Peyer's patch (tissue), 4 donors: ENCODE measurements at regions not wholly inside any gene's neighbourhood (a gene's known extent, or its start where the extent isn't known, plus 50 kb on each side); places are given as distances from the start of the nearest gene placed in this dataset.

Source experiments
- DNase-seq, 3 donors: peaks; one replicate each; pipeline ENCODE4 v3.0.0-alpha.2; 2017 to 2019
- H3K27ac ChIP-seq, 4 donors: fragments of 200-600 bp; sonication (generic); one replicate each; pipeline ENCODE4 v1.5.1; 2016 to 2019
- H3K27me3 ChIP-seq, 2 donors: fragments of 200-600 bp; sonication (generic); one replicate each; pipeline ENCODE4 v1.5.1; 2019
- H3K36me3 ChIP-seq, 3 donors: fragments of 200-600 bp; sonication (generic); one replicate each; pipeline ENCODE4 v1.5.1; 2016 to 2019
- H3K4me1 ChIP-seq, 4 donors: fragments of 200-600 bp; sonication (generic); one replicate each; pipeline ENCODE4 v1.5.1; 2016 to 2019
- H3K4me3 ChIP-seq, 4 donors: fragments of 200-600 bp; sonication (generic); 1 replicate in 3 of 4; 2 replicates in 1 of 4; pipeline ENCODE4 v1.5.1; 2016 to 2019; ENCODE audit warnings: mild to moderate bottlenecking in 1 of 4
- H3K9me3 ChIP-seq, 4 donors: fragments of 200-600 bp; sonication (generic); one replicate each; pipeline ENCODE4 v1.5.1; 2016 to 2019; ENCODE audit warnings: mild to moderate bottlenecking in 1 of 4
- CTCF ChIP-seq, 6 experiments: fragments of 450-650 bp in 4 of 6; fragments of 200-600 bp in 2 of 6; sonication (generic) in 1 of 6; IDR thresholded peaks; one replicate each; pipeline ENCODE4 v1.5.1; 2017 to 2019; ENCODE audit warnings: antibody characterized with exemption in 6 of 6, mild to moderate bottlenecking in 3 of 6, moderate library complexity in 1 of 6
- POLR2A ChIP-seq, 2 donors: fragments of 450-650 bp; IDR thresholded peaks; one replicate each; pipeline ENCODE4 v1.5.1; 2017; ENCODE audit warnings: antibody characterized with exemption in 2 of 2, mild to moderate bottlenecking in 2 of 2, moderate library complexity in 2 of 2

- no peak for DNase-seq
- Histone ChIP-seq H3K4me3 (no peak overlapping the region), H3K4me1 (no peaks in the 10 kb centered on the region), H3K9me3 (no peaks in the 10 kb centered on the region), H3K27ac (no peak overlapping the region), H3K27me3 (no peaks in the 10 kb centered on the region), H3K36me3 (no peaks in the 10 kb centered on the region)
- no peak for TF ChIP-seq CTCF (IDR thresholded peaks at IDR 0.05)
- TF ChIP-seq POLR2A (IDR thresholded peaks at IDR 0.05) = no peak
Measured at GRCh38 chr22:49136041-49136815, 691.4 kb downstream of the BRD1 start.

- Histone ChIP-seq H3K27ac (no peak overlapping the region), H3K36me3 (no peaks in the 10 kb centered on the region), H3K4me1 (no peaks in the 10 kb centered on the region), H3K9me3 (no peaks in the 10 kb centered on the region), H3K27me3 (no peaks in the 10 kb centered on the region), H3K4me3 (no peak overlapping the region)
- TF ChIP-seq POLR2A (IDR thresholded peaks at IDR 0.05) (no peak), CTCF (IDR thresholded peaks at IDR 0.05) (no peak)
- no peak for DNase-seq
Measured at GRCh38 chr22:49134076-49134475, 693.6 kb downstream of the BRD1 start.

- no peaks in the 10 kb centered on the region for H3K36me3 ChIP-seq
- no peaks in the 10 kb centered on the region for H3K9me3 ChIP-seq
- no peak for DNase-seq
- TF ChIP-seq POLR2A (IDR thresholded peaks at IDR 0.05) (no peak), CTCF (IDR thresholded peaks at IDR 0.05) (no peak)
- no peaks in the 10 kb centered on the region for H3K4me1 ChIP-seq
- H3K27me3 ChIP-seq = no peaks in the 10 kb centered on the region
- H3K27ac ChIP-seq = no peak overlapping the region
- H3K4me3 ChIP-seq = no peak overlapping the region
Measured at GRCh38 chr22:49133541-49133940, 694.1 kb downstream of the BRD1 start.

- Histone ChIP-seq H3K4me1 (no peaks in the 10 kb centered on the region), H3K4me3 (no peak overlapping the region), H3K36me3 (no peaks in the 10 kb centered on the region), H3K9me3 (no peaks in the 10 kb centered on the region), H3K27ac (no peak overlapping the region), H3K27me3 (no peaks in the 10 kb centered on the region)
- TF ChIP-seq CTCF (IDR thresholded peaks at IDR 0.05) (no peak), POLR2A (IDR thresholded peaks at IDR 0.05) (no peak)
- DNase-seq = no peak
Measured at GRCh38 chr22:49132009-49132408, 695.7 kb downstream of the BRD1 start.

GRCh38 chr22:49129736-49130135, 697.9 kb downstream of the BRD1 start:
- TF ChIP-seq POLR2A (IDR thresholded peaks at IDR 0.05) (no peak), CTCF (IDR thresholded peaks at IDR 0.05) (no peak)
- no peak overlapping the region for H3K4me3 ChIP-seq
- H3K9me3 ChIP-seq = no peaks in the 10 kb centered on the region
- no peaks in the 10 kb centered on the region for H3K36me3 ChIP-seq
- DNase-seq = no peak
- no peaks in the 10 kb centered on the region for H3K4me1 ChIP-seq
- H3K27ac ChIP-seq = no peak overlapping the region
- no peaks in the 10 kb centered on the region for H3K27me3 ChIP-seq
